Cardiac fibroblast (primary cell): ENCODE measurements at regions not wholly inside any gene's neighbourhood (a gene's known extent, or its start where the extent isn't known, plus 50 kb on each side); places are given as distances from the start of the nearest gene placed in this dataset.
"Not testable (repeated sequence)": the region's sequence is repeated elsewhere in the genome, so short reads cannot be mapped to it uniquely, and the experiment has no call there.

Experiments
- DNase-seq, 2 donors: peaks; one replicate each; pipeline versions ENCODE4 v3.0.0 to v3.0.0-alpha.2; 2010; ENCODE audit warnings: low read depth in 2 of 2
- H3K4me3 ChIP-seq, 2 donors: replicated peaks in 1 of 2; 1 replicate in 1 of 2; 2 replicates in 1 of 2; pipeline ENCODE4 v1.5.1; 2011; ENCODE audit warnings: low read depth in 2 of 2, low read length in 2 of 2, mild to moderate bottlenecking in 2 of 2, moderate library complexity in 1 of 2
- TF ChIP-seq, protein P1 (sequence below): IDR thresholded peaks from one replicate; pipeline ENCODE4 v1.5.1; 2011; ENCODE audit warnings: low read depth, mild to moderate bottlenecking, low read length, inconsistent platforms

- H3K4me3 ChIP-seq = no peak overlapping the region
- TF ChIP-seq, protein P1, sequence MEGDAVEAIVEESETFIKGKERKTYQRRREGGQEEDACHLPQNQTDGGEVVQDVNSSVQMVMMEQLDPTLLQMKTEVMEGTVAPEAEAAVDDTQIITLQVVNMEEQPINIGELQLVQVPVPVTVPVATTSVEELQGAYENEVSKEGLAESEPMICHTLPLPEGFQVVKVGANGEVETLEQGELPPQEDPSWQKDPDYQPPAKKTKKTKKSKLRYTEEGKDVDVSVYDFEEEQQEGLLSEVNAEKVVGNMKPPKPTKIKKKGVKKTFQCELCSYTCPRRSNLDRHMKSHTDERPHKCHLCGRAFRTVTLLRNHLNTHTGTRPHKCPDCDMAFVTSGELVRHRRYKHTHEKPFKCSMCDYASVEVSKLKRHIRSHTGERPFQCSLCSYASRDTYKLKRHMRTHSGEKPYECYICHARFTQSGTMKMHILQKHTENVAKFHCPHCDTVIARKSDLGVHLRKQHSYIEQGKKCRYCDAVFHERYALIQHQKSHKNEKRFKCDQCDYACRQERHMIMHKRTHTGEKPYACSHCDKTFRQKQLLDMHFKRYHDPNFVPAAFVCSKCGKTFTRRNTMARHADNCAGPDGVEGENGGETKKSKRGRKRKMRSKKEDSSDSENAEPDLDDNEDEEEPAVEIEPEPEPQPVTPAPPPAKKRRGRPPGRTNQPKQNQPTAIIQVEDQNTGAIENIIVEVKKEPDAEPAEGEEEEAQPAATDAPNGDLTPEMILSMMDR = no peak
- DNase-seq = peak in 1 of 2 donors; percentile 3
Observed at GRCh38 chr20:30281584-30282197, 975.8 kb upstream of the DEFB115 start.

- peak overlapping the region; percentile 32 to 42 for H3K4me3 ChIP-seq
Observed at GRCh38 chr20:30283476-30284280, 973.8 kb upstream of the DEFB115 start.

DNA sequence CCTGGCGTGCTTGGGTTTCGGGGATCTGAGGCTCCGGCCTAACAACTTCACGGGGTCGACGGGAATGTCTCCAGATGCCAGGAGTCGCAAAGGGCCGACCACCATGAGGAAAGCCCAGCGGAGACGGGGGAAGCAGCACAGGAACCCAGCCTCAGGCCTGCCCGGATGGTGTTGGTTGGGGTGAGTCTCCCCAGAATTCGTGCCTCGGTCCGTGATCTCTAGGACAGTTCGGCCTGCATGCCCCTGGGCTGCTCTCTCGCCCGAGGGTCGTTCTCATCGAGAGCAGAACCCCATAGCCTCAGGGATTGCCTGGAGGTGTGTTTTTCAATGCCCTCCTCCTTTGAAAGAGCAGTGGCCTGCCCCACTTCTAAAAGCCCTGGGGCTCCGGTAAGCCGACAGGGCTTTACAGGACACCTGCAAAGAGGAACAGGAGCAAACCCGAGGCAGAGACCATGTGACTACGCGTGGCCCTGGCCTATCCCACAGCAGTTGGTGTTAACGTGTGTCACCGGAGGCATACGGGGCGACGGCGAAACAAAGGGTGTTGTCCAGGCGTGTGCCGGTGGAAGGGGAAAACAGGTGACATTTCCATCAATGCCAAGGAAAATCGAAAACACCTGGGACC is 973.1 kb upstream of the DEFB115 start:
- TF ChIP-seq, protein P1 = no peak
- peak overlapping the region; percentile 22 to 42 for H3K4me3 ChIP-seq
- no peak for DNase-seq

More at GRCh38 chr20:30283476-30284280, 973.8 kb upstream of the DEFB115 start:
- peak; percentile 80 to 85 for DNase-seq

GRCh38 chr20:30285677-30286076 is 971.8 kb upstream of the DEFB115 start:
- TF ChIP-seq, protein P1 = no peak
- DNase-seq = no peak
- no peak overlapping the region for H3K4me3 ChIP-seq

DNA sequence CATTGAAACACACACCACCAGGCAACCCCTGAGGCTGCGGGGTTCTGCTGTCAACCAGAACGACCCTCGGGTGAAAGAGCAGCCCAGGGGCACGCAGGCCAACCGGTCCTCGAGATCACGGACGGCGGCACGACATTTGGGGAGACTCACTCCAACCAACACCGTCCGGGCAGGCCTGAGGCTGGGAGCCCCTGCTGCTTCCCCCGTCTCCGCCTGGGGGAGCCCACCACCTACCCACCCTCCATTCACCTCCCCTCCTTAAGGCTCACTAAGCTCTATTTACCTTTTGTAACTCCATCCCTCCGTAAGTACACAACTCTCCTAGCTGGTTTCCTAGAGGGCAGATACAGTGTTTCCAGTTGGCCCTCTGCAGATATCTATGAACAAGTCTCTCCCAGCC is 971.3 kb upstream of the DEFB115 start:
- no peak for DNase-seq
- TF ChIP-seq, protein P1 = no peak
- no peak overlapping the region for H3K4me3 ChIP-seq

DNA sequence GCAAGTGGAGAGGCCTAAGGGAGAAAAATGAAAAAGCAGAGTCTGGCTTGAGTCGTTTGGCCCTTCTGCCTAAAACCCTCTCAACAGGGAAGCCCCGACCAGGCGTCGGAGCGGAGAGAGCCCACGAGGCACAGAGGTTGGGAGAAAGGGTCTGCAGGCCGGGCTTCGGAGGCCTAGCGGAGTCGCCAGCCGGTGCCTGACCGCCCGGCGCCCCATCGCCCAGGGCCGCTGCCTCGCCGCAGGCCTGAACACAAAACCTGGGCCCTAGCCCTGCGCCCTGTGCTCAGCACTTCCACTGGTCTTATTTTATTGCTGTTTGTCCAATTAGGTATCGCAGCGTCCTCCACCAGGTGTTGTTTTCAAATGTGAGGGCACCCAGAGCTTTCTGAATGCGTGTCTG is 970.0 kb upstream of the DEFB115 start:
- DNase-seq, H3K4me3 ChIP-seq: not testable (repeated sequence)

GRCh38 chr20:30288346-30288745 is 969.1 kb upstream of the DEFB115 start:
- H3K4me3 ChIP-seq = no peak overlapping the region
- DNase-seq = no peak
- TF ChIP-seq, protein P1 = no peak

GRCh38 chr20:30289049-30289448 is 968.4 kb upstream of the DEFB115 start:
- peak; percentile 12 to 23 for DNase-seq
- H3K4me3 ChIP-seq = not testable (repeated sequence)

DNA sequence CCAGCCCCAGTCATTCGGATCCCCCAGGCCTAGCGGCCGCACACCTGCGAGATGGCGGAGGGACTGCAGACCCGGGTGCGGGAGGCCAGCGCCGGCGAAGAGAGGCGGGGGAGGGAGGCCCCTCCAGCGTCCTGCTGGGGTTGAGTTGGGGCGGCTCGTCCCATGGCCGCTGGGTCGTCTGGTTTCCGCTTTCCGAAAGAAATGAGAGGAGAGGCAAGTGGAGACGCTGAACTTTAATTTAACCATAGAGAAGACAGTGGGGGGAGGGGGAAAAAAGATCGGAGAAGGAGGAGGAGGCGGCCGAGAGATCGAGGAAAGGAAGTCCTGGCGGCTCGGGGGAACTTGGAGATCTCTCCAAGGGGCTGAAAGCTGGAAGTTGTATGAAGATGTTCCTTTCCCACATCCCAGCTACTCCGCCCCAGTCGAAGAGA is 967.7 kb upstream of the DEFB115 start:
- H3K4me3 ChIP-seq = peak overlapping the region; percentile 8 to 14
- peak; percentile 6 to 11 for DNase-seq
